ENCODE measurements at regions not wholly inside any gene's neighbourhood (a gene's known extent, or its start where the extent isn't known, plus 50 kb on each side); places are given as distances from the start of the nearest gene placed in this dataset.
A peak's percentile ranks its signal among the peaks of the same experiment; 100 is the strongest.

DNA sequence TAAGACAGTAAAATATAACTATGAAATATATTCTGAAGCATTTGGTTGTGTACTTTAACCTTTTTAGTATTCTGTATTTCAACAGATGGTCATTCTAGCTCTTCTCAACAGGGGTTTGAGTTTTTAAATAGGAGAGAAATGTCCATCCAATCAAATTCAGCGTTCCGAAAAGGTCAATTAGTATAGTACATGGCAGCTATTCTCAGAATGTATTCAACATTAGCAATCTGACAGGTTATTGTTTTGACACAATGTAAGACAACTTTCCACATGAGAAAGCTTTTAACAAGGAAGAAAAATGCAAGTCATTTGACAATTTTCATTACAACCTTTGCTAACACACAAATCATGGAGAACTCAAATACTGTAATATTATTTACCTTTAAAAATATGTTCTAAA, 996.3 kb upstream of the CDH10 start:
- intact Hi-C loops (cut with DNase I, micrococcal nuclease), result no loop called here

DNA sequence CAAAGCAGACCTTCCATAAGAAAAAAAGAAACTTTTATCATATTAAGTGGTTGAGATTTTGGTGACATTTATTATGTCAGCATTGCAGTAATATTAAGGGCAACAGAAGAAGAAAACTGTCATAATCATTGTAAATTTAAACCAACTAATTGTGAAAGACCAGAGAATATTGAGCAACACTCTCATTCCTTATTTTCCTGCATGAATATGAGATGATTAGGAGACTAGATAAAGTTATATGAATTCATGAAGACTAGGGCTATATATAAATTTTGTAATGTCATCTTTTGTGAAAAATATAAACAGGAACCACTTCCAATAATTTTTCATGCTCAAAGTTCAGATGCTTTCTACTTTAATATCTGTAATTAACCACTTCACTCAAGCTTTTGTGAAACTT, 974.5 kb upstream of the CDH10 start:
- Histone ChIP-seq H3K36me3 (ENCODE audit: low read depth) (no peaks in the 10 kb centered on the region), H3K4me3 (no peak overlapping the region), H3K9me3 (peaks cover 31% of the 10 kb centered on the region), H3K4me1 (ENCODE audit: low read depth) (no peaks in the 10 kb centered on the region)
- intact Hi-C loops (cut with DNase I, micrococcal nuclease), result no loop called here
- TF ChIP-seq, protein P1, sequence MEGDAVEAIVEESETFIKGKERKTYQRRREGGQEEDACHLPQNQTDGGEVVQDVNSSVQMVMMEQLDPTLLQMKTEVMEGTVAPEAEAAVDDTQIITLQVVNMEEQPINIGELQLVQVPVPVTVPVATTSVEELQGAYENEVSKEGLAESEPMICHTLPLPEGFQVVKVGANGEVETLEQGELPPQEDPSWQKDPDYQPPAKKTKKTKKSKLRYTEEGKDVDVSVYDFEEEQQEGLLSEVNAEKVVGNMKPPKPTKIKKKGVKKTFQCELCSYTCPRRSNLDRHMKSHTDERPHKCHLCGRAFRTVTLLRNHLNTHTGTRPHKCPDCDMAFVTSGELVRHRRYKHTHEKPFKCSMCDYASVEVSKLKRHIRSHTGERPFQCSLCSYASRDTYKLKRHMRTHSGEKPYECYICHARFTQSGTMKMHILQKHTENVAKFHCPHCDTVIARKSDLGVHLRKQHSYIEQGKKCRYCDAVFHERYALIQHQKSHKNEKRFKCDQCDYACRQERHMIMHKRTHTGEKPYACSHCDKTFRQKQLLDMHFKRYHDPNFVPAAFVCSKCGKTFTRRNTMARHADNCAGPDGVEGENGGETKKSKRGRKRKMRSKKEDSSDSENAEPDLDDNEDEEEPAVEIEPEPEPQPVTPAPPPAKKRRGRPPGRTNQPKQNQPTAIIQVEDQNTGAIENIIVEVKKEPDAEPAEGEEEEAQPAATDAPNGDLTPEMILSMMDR (IDR thresholded peaks at IDR 0.05), result no peak
- DNase-seq (no peak), ATAC-seq (no peak)

More for the DNA sequence above, 996.3 kb upstream of the CDH10 start:
- TF ChIP-seq, protein P1 (IDR thresholded peaks at IDR 0.05), result no peak
- Histone ChIP-seq H3K4me3 (no peak overlapping the region), H3K9me3 (peaks cover 33% of the 10 kb centered on the region), H3K36me3 (ENCODE audit: low read depth) (no peaks in the 10 kb centered on the region), H3K4me1 (ENCODE audit: low read depth) (no peaks in the 10 kb centered on the region)
- no peak for ATAC-seq
- no peak for DNase-seq

DNA sequence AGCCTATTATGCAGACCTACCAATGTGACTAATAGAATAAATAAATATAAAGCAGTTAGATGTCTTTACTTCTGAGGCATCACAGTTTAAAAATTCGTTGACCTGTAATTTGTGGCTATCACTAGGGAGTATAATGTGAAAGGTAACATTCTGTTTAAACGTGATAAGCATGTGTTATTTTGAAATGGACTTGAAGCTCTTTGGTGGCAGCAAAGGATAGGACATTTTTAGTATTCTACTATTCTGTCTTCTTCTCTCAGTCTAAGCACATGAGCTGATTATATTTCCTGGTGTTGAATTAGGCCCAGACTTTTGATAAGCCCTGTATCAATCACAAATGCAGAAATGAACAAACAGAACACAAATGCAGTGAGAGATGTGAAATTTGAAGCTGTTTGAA, 974.0 kb upstream of the CDH10 start:
- Histone ChIP-seq H3K36me3 (ENCODE audit: low read depth) (no peaks in the 10 kb centered on the region), H3K4me1 (ENCODE audit: low read depth) (no peaks in the 10 kb centered on the region), H3K9me3 (peaks cover 36% of the 10 kb centered on the region), H3K4me3 (no peak overlapping the region)
- no peak for DNase-seq
- intact Hi-C loops (cut with DNase I, micrococcal nuclease), result no loop called here
- TF ChIP-seq, protein P1 (IDR thresholded peaks at IDR 0.05), result no peak
- ATAC-seq, result no peak

DNA sequence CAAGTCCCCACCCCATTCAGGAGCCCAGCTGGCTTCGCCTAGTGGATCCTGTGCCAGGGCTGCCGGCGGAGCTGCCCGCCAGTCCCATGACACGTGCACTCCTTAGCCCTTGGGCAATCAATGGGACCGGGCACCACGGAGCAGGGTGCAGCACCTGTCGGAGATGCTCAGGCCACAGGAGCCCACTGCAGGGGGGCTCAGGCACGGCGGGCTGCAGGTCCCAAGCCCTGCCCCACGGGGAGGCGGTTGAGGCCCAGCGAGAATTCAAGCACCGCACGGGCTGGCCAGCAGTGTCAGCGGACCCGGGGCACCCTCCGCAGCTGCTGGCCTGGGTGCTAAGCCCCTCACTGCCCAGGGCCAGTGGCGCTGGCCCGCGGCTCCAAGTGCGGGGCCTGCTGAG, 969.7 kb upstream of the CDH10 start:
- Histone ChIP-seq H3K4me1 (ENCODE audit: low read depth) (no peaks in the 10 kb centered on the region), H3K4me3 (no peak overlapping the region), H3K9me3 (peaks cover 57% of the 10 kb centered on the region), H3K36me3 (ENCODE audit: low read depth) (no peaks in the 10 kb centered on the region)
- ATAC-seq (peak; percentile 8), DNase-seq (no peak)
- TF ChIP-seq, protein P1 (IDR thresholded peaks at IDR 0.05), result no peak
- intact Hi-C loops (cut with DNase I, micrococcal nuclease), result no loop called here

DNA sequence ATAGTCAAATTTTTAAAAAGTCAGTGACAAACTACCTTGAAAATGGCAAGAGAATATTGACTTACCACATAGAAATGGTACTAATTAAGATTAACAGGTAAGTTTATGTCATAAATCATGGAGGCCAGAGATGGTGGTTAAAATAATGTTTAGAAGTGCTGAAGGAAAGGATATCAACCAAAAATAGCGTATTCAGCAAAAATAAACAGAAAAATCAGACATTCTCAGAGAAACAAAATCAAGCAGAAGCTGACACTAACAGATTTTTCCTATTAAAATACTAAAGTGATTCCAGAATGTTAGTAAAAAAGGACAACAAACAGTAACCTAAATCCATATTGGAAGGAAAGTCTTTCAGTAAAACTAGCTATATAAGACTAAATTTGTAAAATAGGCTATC, 959.9 kb upstream of the CDH10 start:
- Histone ChIP-seq H3K9me3 (peaks cover 61% of the 10 kb centered on the region), H3K4me3 (no peak overlapping the region), H3K36me3 (ENCODE audit: low read depth) (no peaks in the 10 kb centered on the region), H3K4me1 (ENCODE audit: low read depth) (no peaks in the 10 kb centered on the region)
- DNase-seq (no peak), ATAC-seq (no peak)
- TF ChIP-seq, protein P1 (IDR thresholded peaks at IDR 0.05), result no peak
- intact Hi-C loops (cut with DNase I, micrococcal nuclease), result no loop called here

DNA sequence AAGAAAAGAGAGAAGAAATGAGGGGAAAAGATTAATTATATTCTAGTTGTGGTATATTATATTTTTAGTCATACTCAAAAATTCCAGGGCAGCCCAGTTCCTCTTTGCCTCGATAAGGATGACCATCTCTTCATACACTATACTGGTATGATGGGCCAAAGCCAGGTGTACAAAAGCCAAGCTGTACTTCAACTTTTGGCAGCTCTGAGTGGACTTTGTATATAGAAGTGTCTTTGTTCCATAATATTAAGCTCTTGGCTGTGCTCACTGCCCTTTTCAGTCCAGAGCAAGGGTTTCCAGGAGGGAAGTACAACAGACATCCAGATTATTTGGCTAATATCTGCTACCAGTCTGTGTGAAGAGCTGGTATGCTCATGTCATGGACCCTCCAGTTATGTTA, 934.3 kb upstream of the CDH10 start:
- Histone ChIP-seq H3K4me1 (ENCODE audit: low read depth) (no peaks in the 10 kb centered on the region), H3K36me3 (ENCODE audit: low read depth) (no peaks in the 10 kb centered on the region), H3K4me3 (no peak overlapping the region), H3K9me3 (peaks cover 37% of the 10 kb centered on the region)
- TF ChIP-seq, protein P1 (IDR thresholded peaks at IDR 0.05), result no peak
- intact Hi-C loops (cut with DNase I, micrococcal nuclease), result no loop called here
- DNase-seq, result no peak
- ATAC-seq, result no peak
